Stimulated activated CD4-positive, alpha-beta T cell treated with anti-CD3 and anti-CD28 coated beads, TNF-alpha, amount 100 ng/mL, for 48 hours (primary cell): ENCODE measurements at regions not wholly inside any gene's neighbourhood (a gene's known extent, or its start where the extent isn't known, plus 50 kb on each side); places are given as distances from the start of the nearest gene placed in this dataset.
A peak's percentile ranks its signal among the peaks of the same experiment; 100 is the strongest.

ENCODE experiments used
- DNase-seq, 3 donors: peaks; one replicate each; pipeline ENCODE4 v3.0.0-alpha.2; 2020; ENCODE audit warnings: low read depth in 3 of 3

GRCh38 chr4:122203407-122203806 is 51.3 kb downstream of the BLTP1 start:
- no peak for DNase-seq

GRCh38 chr4:122205687-122206086 is 53.6 kb downstream of the BLTP1 start:
- no peak for DNase-seq

GRCh38 chr4:122212880-122213279 is 60.7 kb downstream of the BLTP1 start:
- DNase-seq: no peak

GRCh38 chr4:122218762-122219161 is 66.6 kb downstream of the BLTP1 start:
- no peak for DNase-seq

GRCh38 chr4:122219356-122219755 is 67.2 kb downstream of the BLTP1 start:
- no peak for DNase-seq

GRCh38 chr4:122221322-122221721 is 69.2 kb downstream of the BLTP1 start:
- no peak for DNase-seq

GRCh38 chr4:122224348-122224747 is 72.2 kb downstream of the BLTP1 start:
- DNase-seq: peak in 1 of 3 donors; percentile 8

- DNase-seq: no peak
Observed at GRCh38 chr4:122227202-122227601, 75.1 kb downstream of the BLTP1 start.

- DNase-seq: no peak
Observed at GRCh38 chr4:122229857-122230256, 77.7 kb downstream of the BLTP1 start.

- DNase-seq: no peak
Observed at GRCh38 chr4:122232633-122233032, 80.5 kb downstream of the BLTP1 start.

- DNase-seq: no peak
Observed at GRCh38 chr4:122234686-122235085, 82.6 kb downstream of the BLTP1 start.

GRCh38 chr4:122243785-122244184 is 91.7 kb downstream of the BLTP1 start:
- DNase-seq: no peak

GRCh38 chr4:122244764-122245163 is 92.6 kb downstream of the BLTP1 start:
- DNase-seq: no peak

GRCh38 chr4:122246551-122246950 is 94.4 kb downstream of the BLTP1 start:
- no peak for DNase-seq

- DNase-seq: no peak
Observed at GRCh38 chr4:122249357-122249756, 97.2 kb downstream of the BLTP1 start.

- no peak for DNase-seq
Observed at GRCh38 chr4:122252584-122252983, 100.5 kb downstream of the BLTP1 start.

- no peak for DNase-seq
Observed at GRCh38 chr4:122259849-122260248, 107.7 kb downstream of the BLTP1 start.

- DNase-seq: no peak
Observed at GRCh38 chr4:122276359-122276758, 102.5 kb upstream of the ADAD1 start.

GRCh38 chr4:122278976-122279375 is 99.8 kb upstream of the ADAD1 start:
- no peak for DNase-seq

- DNase-seq: no peak
Observed at GRCh38 chr4:122279670-122280069, 99.1 kb upstream of the ADAD1 start.

- DNase-seq: no peak
Observed at GRCh38 chr4:122285285-122285684, 93.5 kb upstream of the ADAD1 start.

- DNase-seq: no peak
Observed at GRCh38 chr4:122293374-122294365, 85.1 kb upstream of the ADAD1 start.

GRCh38 chr4:122297694-122298093 is 81.1 kb upstream of the ADAD1 start:
- DNase-seq: no peak

- no peak for DNase-seq
Observed at GRCh38 chr4:122300776-122301175, 78.0 kb upstream of the ADAD1 start.
